Loucy (cell line): ENCODE measurements at regions not wholly inside any gene's neighbourhood (a gene's known extent, or its start where the extent isn't known, plus 50 kb on each side); places are given as distances from the start of the nearest gene placed in this dataset.

Source experiments
- EZH2phosphoT487 ChIP-seq: fragments of 200-600 bp; IDR thresholded peaks from 2 replicates; pipeline ENCODE4 v1.6.1; 2018; ENCODE audit warnings: antibody characterized with exemption, mild to moderate bottlenecking, moderate library complexity, borderline replicate concordance
- TF ChIP-seq, protein P1 (sequence below): fragments of 200-600 bp; sonication (generic); conservative IDR thresholded peaks from 2 replicates; pipeline ENCODE4 v1.5.1; 2014; ENCODE audit warnings: mild to moderate bottlenecking, antibody characterized with exemption, low read length

DNA sequence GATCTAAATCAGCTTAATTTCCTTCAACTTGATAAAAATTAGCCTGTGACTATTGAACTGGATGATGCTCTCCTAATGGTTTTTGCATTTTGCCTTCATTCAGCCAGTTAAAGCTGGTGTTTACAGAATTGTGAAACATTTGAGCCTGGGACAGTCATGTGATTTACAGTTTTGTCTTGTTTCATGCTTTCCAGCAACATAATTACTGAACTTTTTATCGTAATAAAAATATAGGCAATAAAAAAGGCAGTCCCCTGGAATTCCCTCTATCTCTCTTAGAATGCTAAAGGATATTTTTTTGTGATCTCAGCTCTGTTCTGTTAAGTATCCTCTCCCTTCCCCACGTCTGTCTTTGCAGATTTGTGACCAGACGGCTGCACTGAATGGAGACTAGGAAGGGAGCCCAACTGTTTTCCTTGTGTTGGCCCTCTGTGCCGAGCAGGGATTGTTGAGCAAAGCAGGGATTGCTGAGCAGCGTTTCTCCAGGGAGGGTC, 70.3 kb upstream of the RGL1 start:
- TF ChIP-seq, protein P1, sequence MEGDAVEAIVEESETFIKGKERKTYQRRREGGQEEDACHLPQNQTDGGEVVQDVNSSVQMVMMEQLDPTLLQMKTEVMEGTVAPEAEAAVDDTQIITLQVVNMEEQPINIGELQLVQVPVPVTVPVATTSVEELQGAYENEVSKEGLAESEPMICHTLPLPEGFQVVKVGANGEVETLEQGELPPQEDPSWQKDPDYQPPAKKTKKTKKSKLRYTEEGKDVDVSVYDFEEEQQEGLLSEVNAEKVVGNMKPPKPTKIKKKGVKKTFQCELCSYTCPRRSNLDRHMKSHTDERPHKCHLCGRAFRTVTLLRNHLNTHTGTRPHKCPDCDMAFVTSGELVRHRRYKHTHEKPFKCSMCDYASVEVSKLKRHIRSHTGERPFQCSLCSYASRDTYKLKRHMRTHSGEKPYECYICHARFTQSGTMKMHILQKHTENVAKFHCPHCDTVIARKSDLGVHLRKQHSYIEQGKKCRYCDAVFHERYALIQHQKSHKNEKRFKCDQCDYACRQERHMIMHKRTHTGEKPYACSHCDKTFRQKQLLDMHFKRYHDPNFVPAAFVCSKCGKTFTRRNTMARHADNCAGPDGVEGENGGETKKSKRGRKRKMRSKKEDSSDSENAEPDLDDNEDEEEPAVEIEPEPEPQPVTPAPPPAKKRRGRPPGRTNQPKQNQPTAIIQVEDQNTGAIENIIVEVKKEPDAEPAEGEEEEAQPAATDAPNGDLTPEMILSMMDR = no peak
- no peak for TF ChIP-seq EZH2phosphoT487
